Thyroid gland (tissue), 4 donors: ENCODE measurements at regions not wholly inside any gene's neighbourhood (a gene's known extent, or its start where the extent isn't known, plus 50 kb on each side); places are given as distances from the start of the nearest gene placed in this dataset.

Source experiments
- DNase-seq, 2 donors: peaks; one replicate each; pipeline ENCODE4 v3.0.0-alpha.2; 2019
- H3K27ac ChIP-seq, 3 donors: fragments of 200-600 bp; sonication (generic); 1 replicate in 2 of 3; 2 replicates in 1 of 3; pipeline ENCODE4 v1.5.1; 2016 to 2019; ENCODE audit warnings: mild to moderate bottlenecking in 1 of 3, moderate library complexity in 1 of 3
- H3K27me3 ChIP-seq: fragments of 200-600 bp; sonication (generic); one replicate; pipeline ENCODE4 v1.5.1; 2019
- H3K36me3 ChIP-seq, 2 donors: fragments of 200-600 bp; sonication (generic); one replicate each; pipeline ENCODE4 v1.5.1; 2016 to 2019
- H3K4me1 ChIP-seq, 2 donors: fragments of 200-600 bp; sonication (generic); one replicate each; pipeline ENCODE4 v1.5.1; 2017 to 2019
- H3K4me3 ChIP-seq, 3 donors: fragments of 200-600 bp; sonication (generic); replicated peaks in 1 of 3; 1 replicate in 2 of 3; 2 replicates in 1 of 3; pipeline ENCODE4 v1.5.1; 2016; ENCODE audit warnings: mild to moderate bottlenecking in 1 of 3
- H3K9me3 ChIP-seq: fragments of 200-600 bp; sonication (generic); one replicate; pipeline ENCODE4 v1.5.1; 2017
- CTCF ChIP-seq, 6 experiments: fragments of 200-600 bp in 3 of 6; fragments of 450-650 bp in 3 of 6; sonication (generic) in 3 of 6; IDR thresholded peaks; one replicate each; pipeline ENCODE4 v1.5.1; 2016 to 2019; ENCODE audit warnings: antibody characterized with exemption in 6 of 6, mild to moderate bottlenecking in 2 of 6, inconsistent platforms in 1 of 6, moderate library complexity in 1 of 6
- POLR2A ChIP-seq, 2 donors: fragments of 450-650 bp; IDR thresholded peaks; one replicate each; pipeline ENCODE4 v1.6.1; 2017; ENCODE audit warnings: antibody characterized with exemption in 2 of 2, mild to moderate bottlenecking in 2 of 2, moderate library complexity in 1 of 2
- WGBS, 2 donors: methylation state at CpG; one replicate each; pipeline ENCODE4 v1.1.5; 2017; 5-methylcytosine and 5-hydroxymethylcytosine counted together
- intact Hi-C: fragments of 100-400 bp; cut with DNase I; formaldehyde crosslinking; loops from one replicate; pipeline ENCODE4 v1.15.1; 2023

GRCh38 chr6:1077478-1078416 is 234.2 kb upstream of the FOXQ1 start:
- WGBS, 2 donors = 88 to 90% methylated on average over 22 of the region's 22 CpGs
- H3K36me3 ChIP-seq = no peaks in the 10 kb centered on the region
- no peak for DNase-seq
- peaks cover 0 to 13% of the 10 kb centered on the region in 2 donors for H3K4me1 ChIP-seq
- intact Hi-C loops = no loop called here
- H3K27me3 ChIP-seq = no peaks in the 10 kb centered on the region
- H3K9me3 ChIP-seq = no peaks in the 10 kb centered on the region
- H3K27ac ChIP-seq = no peak overlapping the region
- H3K4me3 ChIP-seq = no peak overlapping the region
- TF ChIP-seq CTCF (IDR thresholded peaks at IDR 0.05) = no peak
- no peak for TF ChIP-seq POLR2A (IDR thresholded peaks at IDR 0.05)

- TF ChIP-seq POLR2A (IDR thresholded peaks at IDR 0.05) (no peak), CTCF (IDR thresholded peaks at IDR 0.05) (no peak)
- WGBS, 2 donors = 66 to 71% methylated on average over 17 of the region's 17 CpGs
- Histone ChIP-seq H3K36me3 (no peaks in the 10 kb centered on the region), H3K27ac (peak overlapping the region in 1 of 3 donors; percentile 31), H3K4me1 (peaks cover 0 to 13% of the 10 kb centered on the region in 2 donors), H3K9me3 (no peaks in the 10 kb centered on the region), H3K4me3 (no peak overlapping the region), H3K27me3 (no peaks in the 10 kb centered on the region)
- peak in 1 of 2 donors; percentile 6 for DNase-seq
- intact Hi-C loops = no loop called here
These were observed 235.1 kb upstream of the FOXQ1 start for GRCh38 chr6:1076531-1077459.

GRCh38 chr6:1075880-1076279 is 236.0 kb upstream of the FOXQ1 start:
- H3K9me3 ChIP-seq = no peaks in the 10 kb centered on the region
- TF ChIP-seq CTCF (IDR thresholded peaks at IDR 0.05) (no peak), POLR2A (IDR thresholded peaks at IDR 0.05) (no peak)
- no peak for DNase-seq
- WGBS, 2 donors = 91 to 93% methylated on average over 4 of the region's 4 CpGs
- intact Hi-C loops = no loop called here
- H3K27ac ChIP-seq = no peak overlapping the region
- H3K4me1 ChIP-seq = peaks cover 0 to 13% of the 10 kb centered on the region in 2 donors
- no peak overlapping the region for H3K4me3 ChIP-seq
- no peaks in the 10 kb centered on the region for H3K36me3 ChIP-seq
- H3K27me3 ChIP-seq = no peaks in the 10 kb centered on the region

- intact Hi-C loops = no loop called here
- Histone ChIP-seq H3K9me3 (no peaks in the 10 kb centered on the region), H3K27me3 (no peaks in the 10 kb centered on the region), H3K4me1 (peaks cover 0 to 13% of the 10 kb centered on the region in 2 donors), H3K36me3 (no peaks in the 10 kb centered on the region), H3K27ac (no peak overlapping the region), H3K4me3 (no peak overlapping the region)
- TF ChIP-seq CTCF (IDR thresholded peaks at IDR 0.05) (no peak), POLR2A (IDR thresholded peaks at IDR 0.05) (no peak)
- DNase-seq = no peak
- 60 to 72% methylated on average over 4 of the region's 4 CpGs for WGBS, 2 donors
These were observed 236.5 kb upstream of the FOXQ1 start for GRCh38 chr6:1075444-1075843.
